Choroid plexus epithelial cell (primary cell): ENCODE measurements at regions not wholly inside any gene's neighbourhood (a gene's known extent, or its start where the extent isn't known, plus 50 kb on each side); places are given as distances from the start of the nearest gene placed in this dataset.
"Not testable (repeated sequence)": the region's sequence is repeated elsewhere in the genome, so short reads cannot be mapped to it uniquely, and the experiment has no call there.

Experiments
- DNase-seq: peaks from one replicate; pipeline ENCODE4 v3.0.0-alpha.2; 2010; ENCODE audit warnings: low read depth
- H3K4me3 ChIP-seq: 2 replicates; pipeline ENCODE4 v1.5.1; 2011; ENCODE audit warnings: low read depth, mild to moderate bottlenecking, control low read depth, low read length, moderate library complexity
- CTCF ChIP-seq: conservative IDR thresholded peaks from 2 replicates; pipeline ENCODE4 v1.5.1; 2011; ENCODE audit warnings: low read depth, mild to moderate bottlenecking, control low read depth, inconsistent platforms, low read length, moderate library complexity

GRCh38 chr1:95770581-95770980 is 536.6 kb downstream of the RWDD3 start:
- no peak for TF ChIP-seq CTCF
- no peak for DNase-seq
- no peak overlapping the region for H3K4me3 ChIP-seq

GRCh38 chr1:95778217-95778616 is 544.2 kb downstream of the RWDD3 start:
- DNase-seq: no peak
- no peak for TF ChIP-seq CTCF
- H3K4me3 ChIP-seq: no peak overlapping the region

- H3K4me3 ChIP-seq: no peak overlapping the region
- DNase-seq: no peak
- no peak for TF ChIP-seq CTCF
Observed at GRCh38 chr1:95780836-95781235, 546.8 kb downstream of the RWDD3 start.

GRCh38 chr1:95790136-95790535 is 556.1 kb downstream of the RWDD3 start:
- TF ChIP-seq CTCF: no peak
- no peak for DNase-seq
- no peak overlapping the region for H3K4me3 ChIP-seq

GRCh38 chr1:95793893-95794292 is 559.9 kb downstream of the RWDD3 start:
- H3K4me3 ChIP-seq: no peak overlapping the region
- peak; percentile 2 for DNase-seq
- TF ChIP-seq CTCF: peak; percentile 21

GRCh38 chr1:95797761-95798160 is 563.8 kb downstream of the RWDD3 start:
- DNase-seq, H3K4me3 ChIP-seq: not testable (repeated sequence)

- no peak overlapping the region for H3K4me3 ChIP-seq
- no peak for TF ChIP-seq CTCF
- DNase-seq: no peak
Observed at GRCh38 chr1:95806171-95806570, 572.2 kb downstream of the RWDD3 start.

- no peak for DNase-seq
- TF ChIP-seq CTCF: no peak
- no peak overlapping the region for H3K4me3 ChIP-seq
Observed at GRCh38 chr1:95809391-95809790, 575.4 kb downstream of the RWDD3 start.
